Epithelial cell of esophagus (primary cell): ENCODE measurements at regions not wholly inside any gene's neighbourhood (a gene's known extent, or its start where the extent isn't known, plus 50 kb on each side); places are given as distances from the start of the nearest gene placed in this dataset.

Source experiments
- DNase-seq: peaks from one replicate; pipeline ENCODE4 v3.0.0; 2010; ENCODE audit warnings: low read depth
- H3K4me3 ChIP-seq: 2 replicates; pipeline ENCODE4 v1.5.1; 2011; ENCODE audit warnings: mild to moderate bottlenecking, low read length, control low read depth
- TF ChIP-seq, protein P1 (sequence below): IDR thresholded peaks from 2 replicates; pipeline ENCODE4 v1.5.1; 2011; ENCODE audit warnings: low read depth, mild to moderate bottlenecking, low read length, control low read depth, inconsistent platforms; ENCODE audit not compliant: insufficient read depth; ENCODE audit errors: missing control alignments

GRCh38 chr3:115275896-115276295 is 128.8 kb upstream of the ZBTB20 start:
- H3K4me3 ChIP-seq = no peak overlapping the region
- TF ChIP-seq, protein P1, sequence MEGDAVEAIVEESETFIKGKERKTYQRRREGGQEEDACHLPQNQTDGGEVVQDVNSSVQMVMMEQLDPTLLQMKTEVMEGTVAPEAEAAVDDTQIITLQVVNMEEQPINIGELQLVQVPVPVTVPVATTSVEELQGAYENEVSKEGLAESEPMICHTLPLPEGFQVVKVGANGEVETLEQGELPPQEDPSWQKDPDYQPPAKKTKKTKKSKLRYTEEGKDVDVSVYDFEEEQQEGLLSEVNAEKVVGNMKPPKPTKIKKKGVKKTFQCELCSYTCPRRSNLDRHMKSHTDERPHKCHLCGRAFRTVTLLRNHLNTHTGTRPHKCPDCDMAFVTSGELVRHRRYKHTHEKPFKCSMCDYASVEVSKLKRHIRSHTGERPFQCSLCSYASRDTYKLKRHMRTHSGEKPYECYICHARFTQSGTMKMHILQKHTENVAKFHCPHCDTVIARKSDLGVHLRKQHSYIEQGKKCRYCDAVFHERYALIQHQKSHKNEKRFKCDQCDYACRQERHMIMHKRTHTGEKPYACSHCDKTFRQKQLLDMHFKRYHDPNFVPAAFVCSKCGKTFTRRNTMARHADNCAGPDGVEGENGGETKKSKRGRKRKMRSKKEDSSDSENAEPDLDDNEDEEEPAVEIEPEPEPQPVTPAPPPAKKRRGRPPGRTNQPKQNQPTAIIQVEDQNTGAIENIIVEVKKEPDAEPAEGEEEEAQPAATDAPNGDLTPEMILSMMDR = no peak
- DNase-seq = no peak

DNA sequence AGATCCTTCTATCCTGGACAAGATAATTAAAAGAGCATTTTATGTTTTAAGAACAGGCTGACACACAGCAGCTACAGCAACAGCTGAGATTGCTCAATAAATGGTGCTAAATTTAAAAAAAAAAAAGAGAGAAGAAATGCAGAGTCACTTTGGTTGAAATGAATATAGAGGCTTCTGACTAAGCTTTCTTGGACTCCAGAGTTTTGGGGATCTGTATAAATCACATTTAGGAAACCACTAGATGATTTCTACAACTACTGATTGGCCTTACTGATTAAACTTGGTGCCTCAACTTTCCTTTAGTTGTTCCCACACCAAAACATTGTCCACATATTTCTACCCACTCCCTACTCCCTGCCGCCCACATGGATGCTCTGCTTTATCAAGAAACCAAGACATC is 132.9 kb upstream of the ZBTB20 start:
- TF ChIP-seq, protein P1 = no peak
- DNase-seq = no peak
- no peak overlapping the region for H3K4me3 ChIP-seq

GRCh38 chr3:115280506-115280905 is 133.4 kb upstream of the ZBTB20 start:
- no peak for DNase-seq
- no peak overlapping the region for H3K4me3 ChIP-seq
- TF ChIP-seq, protein P1 = no peak

- TF ChIP-seq, protein P1 = no peak
- DNase-seq = no peak
Observed at GRCh38 chr3:115281697-115282675, 134.9 kb upstream of the ZBTB20 start.

DNA sequence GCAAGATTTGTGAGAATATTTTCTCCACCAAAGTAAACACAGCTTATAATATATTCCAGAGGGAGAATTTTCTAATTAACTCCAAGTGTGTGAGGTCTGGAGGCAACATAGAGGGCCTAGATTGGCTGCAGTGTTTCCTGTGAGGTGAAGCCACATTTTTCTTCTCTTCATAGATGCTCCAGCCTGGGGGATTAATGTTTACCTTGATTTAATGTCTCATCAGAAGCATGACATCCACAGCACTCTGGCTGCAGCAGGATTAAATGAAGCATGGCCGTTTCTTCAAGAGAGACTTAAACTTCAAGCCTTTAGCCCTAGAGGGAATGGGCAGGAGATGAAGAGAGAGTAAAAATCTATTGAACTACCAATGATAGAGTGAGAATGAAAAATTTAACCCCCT is 137.9 kb upstream of the ZBTB20 start:
- TF ChIP-seq, protein P1 = no peak
- DNase-seq = no peak
- H3K4me3 ChIP-seq = no peak overlapping the region

More at GRCh38 chr3:115281697-115282675, 134.9 kb upstream of the ZBTB20 start:
- H3K4me3 ChIP-seq = no peak overlapping the region

- DNase-seq = no peak
- TF ChIP-seq, protein P1 = no peak
- H3K4me3 ChIP-seq = no peak overlapping the region
Observed at GRCh38 chr3:115286529-115287197, 139.6 kb upstream of the ZBTB20 start.
